H1 (cell line): ENCODE measurements at regions not wholly inside any gene's neighbourhood (a gene's known extent, or its start where the extent isn't known, plus 50 kb on each side); places are given as distances from the start of the nearest gene placed in this dataset.

ENCODE experiments used
- CTCF ChIA-PET: fragments of 300-600 bp; sonication (Branson Sonifier 250); formaldehyde crosslinking; loops from one replicate; lab custom pipeline; 2021; ENCODE audit not compliant: partially characterized antibody; lab: Charles Lee
- POLR2A ChIA-PET: fragments of 300-600 bp; sonication (Branson Sonifier 250); formaldehyde crosslinking; loops from one replicate; lab custom pipeline; 2021; ENCODE audit warnings: inconsistent platforms; ENCODE audit not compliant: partially characterized antibody; lab: Charles Lee
- DNase-seq, 2 experiments: peaks; one replicate each; pipeline versions ENCODE4 v3.0.0 to v3.0.0-alpha.2; 2010 to 2022; ENCODE audit warnings: low spot score in 2 of 2, low read depth in 1 of 2, mixed read lengths in 1 of 2
- FAIRE-seq: peaks from 2 replicates; lab custom pipeline; 2011; peaks lifted over from hg19 to GRCh38; lab: Jason Lieb, UNC
- H2AFZ ChIP-seq: 2 replicates; pipeline ENCODE4 v1.8.1; 2012; ENCODE audit warnings: low read length, inconsistent platforms
- H2AK5ac ChIP-seq: 2 replicates; pipeline ENCODE4 v1.6.1; 2013; ENCODE audit warnings: low read depth, low read length
- H2BK120ac ChIP-seq: replicated peaks from 2 replicates; pipeline ENCODE3; 2013; ENCODE audit warnings: low read depth, low read length, inconsistent platforms
- H2BK12ac ChIP-seq: 2 replicates; pipeline ENCODE4 v1.6.1; 2013; ENCODE audit warnings: low read depth, low read length
- H2BK15ac ChIP-seq: 2 replicates; pipeline ENCODE4 v1.6.1; 2013; ENCODE audit warnings: low read length
- H2BK20ac ChIP-seq: 2 replicates; pipeline ENCODE4 v1.6.1; 2013; ENCODE audit warnings: low read length
- H2BK5ac ChIP-seq: 2 replicates; pipeline ENCODE4 v1.6.1; 2013; ENCODE audit warnings: low read depth, low read length
- H3K14ac ChIP-seq: 2 replicates; pipeline ENCODE4 v1.6.1; 2013; ENCODE audit warnings: inconsistent platforms; ENCODE audit not compliant: insufficient read length
- H3K18ac ChIP-seq: 2 replicates; pipeline ENCODE4 v1.6.1; 2013; ENCODE audit warnings: low read length; ENCODE audit errors: extremely low read depth
- H3K23ac ChIP-seq: 2 replicates; pipeline ENCODE4 v1.6.1; 2013; ENCODE audit warnings: inconsistent platforms; ENCODE audit not compliant: insufficient read length
- H3K23me2 ChIP-seq: 2 replicates; pipeline ENCODE4 v1.6.1; 2013; ENCODE audit warnings: low read depth, low read length
- H3K27ac ChIP-seq: 2 replicates; pipeline ENCODE4 v1.6.1; 2011; ENCODE audit warnings: low read depth, low read length, inconsistent platforms
- H3K27me3 ChIP-seq, 4 experiments: replicated peaks in 1 of 4; 1 replicate in 1 of 4; 2 replicates in 3 of 4; pipeline versions ENCODE4 v1.6.1 to v1.8.1; 2011 to 2013; ENCODE audit warnings: low read length in 3 of 4, mild to moderate bottlenecking in 3 of 4, inconsistent platforms in 2 of 4, mixed read lengths in 2 of 4, moderate library complexity in 1 of 4; ENCODE audit not compliant: control insufficient read depth in 3 of 4, insufficient read depth in 3 of 4; ENCODE audit errors: extremely low read depth in 1 of 4
- H3K36me3 ChIP-seq, 4 experiments: 2 replicates each; pipeline versions ENCODE4 v1.6.1 to v1.8.1; 2011 to 2013; ENCODE audit warnings: mild to moderate bottlenecking in 4 of 4, low read length in 3 of 4, moderate library complexity in 2 of 4, control low read depth in 1 of 4, inconsistent platforms in 1 of 4; ENCODE audit not compliant: insufficient read depth in 4 of 4, control insufficient read depth in 2 of 4
- H3K4ac ChIP-seq: replicated peaks from 2 replicates; pipeline ENCODE3; 2013; ENCODE audit warnings: low read length, low read depth, mixed read lengths, inconsistent platforms; ENCODE audit not compliant: insufficient read length
- H3K4me1 ChIP-seq, 4 experiments: replicated peaks in 1 of 4; 1 replicate in 1 of 4; 2 replicates in 3 of 4; pipeline versions ENCODE4 v1.6.1 to v1.8.1; 2011 to 2013; ENCODE audit warnings: low read length in 3 of 4, inconsistent platforms in 2 of 4, mixed read lengths in 1 of 4; ENCODE audit not compliant: insufficient read depth in 4 of 4, control insufficient read depth in 3 of 4
- H3K4me2 ChIP-seq, 2 experiments: 2 replicates each; pipeline versions ENCODE4 v1.6.1 to v1.8.1; 2011 to 2013; ENCODE audit warnings: low read depth in 2 of 2, low read length in 2 of 2, control low read depth in 1 of 2, inconsistent platforms in 1 of 2, mild to moderate bottlenecking in 1 of 2; ENCODE audit not compliant: insufficient read depth in 1 of 2
- H3K4me3 ChIP-seq, 4 experiments: fragments of 200-600, 300-600 bp in 1 of 4; sonication (generic), shearing (Covaris generic), sonication (Bioruptor Twin) in 1 of 4; 2 replicates each; pipeline versions ENCODE4 v1.5.1 to v1.8.1; 2011 to 2016; ENCODE audit warnings: low read length in 4 of 4, low read depth in 3 of 4, control low read depth in 2 of 4, inconsistent platforms in 2 of 4, mild to moderate bottlenecking in 2 of 4, mixed read lengths in 1 of 4, moderate library complexity in 1 of 4; ENCODE audit not compliant: insufficient read depth in 2 of 4; ENCODE audit errors: extremely low read depth in 1 of 4
- H3K56ac ChIP-seq: replicated peaks from 2 replicates; pipeline ENCODE3; 2013; ENCODE audit warnings: low read depth, mild to moderate bottlenecking, mixed read lengths, low read length, inconsistent platforms; ENCODE audit not compliant: insufficient read length
- H3K79me1 ChIP-seq: 2 replicates; pipeline ENCODE4 v1.6.1; 2013; ENCODE audit warnings: low read depth, low read length, control low read depth
- H3K79me2 ChIP-seq, 2 experiments: 2 replicates each; pipeline versions ENCODE4 v1.6.1 to v1.8.1; 2012 to 2013; ENCODE audit warnings: low read length in 2 of 2, mild to moderate bottlenecking in 2 of 2, inconsistent platforms in 1 of 2; ENCODE audit not compliant: insufficient read depth in 2 of 2, control insufficient read depth in 1 of 2
- H3K9ac ChIP-seq, 4 experiments: replicated peaks in 1 of 4; 1 replicate in 1 of 4; 2 replicates in 3 of 4; pipeline versions ENCODE4 v1.6.1 to v1.8.1; 2011 to 2013; ENCODE audit warnings: low read depth in 3 of 4, low read length in 3 of 4, control low read depth in 2 of 4, mild to moderate bottlenecking in 2 of 4, moderate library complexity in 2 of 4, inconsistent platforms in 1 of 4; ENCODE audit errors: extremely low read depth in 1 of 4
- H3K9me3 ChIP-seq, 2 experiments: 2 replicates each; pipeline versions ENCODE4 v1.6.1 to v1.8.1; 2012 to 2013; ENCODE audit warnings: mild to moderate bottlenecking in 2 of 2, moderate library complexity in 2 of 2, control low read depth in 1 of 2, inconsistent platforms in 1 of 2, low read depth in 1 of 2, low read length in 1 of 2, mixed read lengths in 1 of 2; ENCODE audit not compliant: insufficient read depth in 2 of 2
- H4K20me1 ChIP-seq, 2 experiments: replicated peaks in 1 of 2; 2 replicates each; pipeline versions ENCODE3 to v1.8.1; 2011 to 2013; ENCODE audit warnings: inconsistent platforms in 2 of 2, low read length in 2 of 2, mild to moderate bottlenecking in 1 of 2; ENCODE audit not compliant: insufficient read depth in 2 of 2, control insufficient read depth in 1 of 2
- H4K5ac ChIP-seq: 2 replicates; pipeline ENCODE4 v1.6.1; 2013; ENCODE audit warnings: low read length, low read depth, mixed read lengths, inconsistent platforms; ENCODE audit not compliant: insufficient read length
- H4K8ac ChIP-seq: 2 replicates; pipeline ENCODE4 v1.8.0; 2013; ENCODE audit warnings: mild to moderate bottlenecking, moderate library complexity, low read length, inconsistent platforms; ENCODE audit not compliant: insufficient read depth; ENCODE audit errors: extremely low read depth
- H4K91ac ChIP-seq: replicated peaks from 2 replicates; pipeline ENCODE3; 2013; ENCODE audit warnings: low read length, mixed read lengths, inconsistent platforms; ENCODE audit not compliant: insufficient read length
- CREB1 ChIP-seq: IDR thresholded peaks from 2 replicates; pipeline ENCODE4 v1.6.1; 2012; ENCODE audit warnings: inconsistent platforms
- EZH2 ChIP-seq: fragments of 200-600 bp; sonication (generic); IDR thresholded peaks from 2 replicates; pipeline ENCODE4 v1.7.1; 2012; ENCODE audit warnings: low read depth, mild to moderate bottlenecking, moderate library complexity, low read length, inconsistent platforms; ENCODE audit not compliant: severe bottlenecking
- NANOG ChIP-seq: IDR thresholded peaks from 2 replicates; pipeline ENCODE4 v1.6.1; 2011; ENCODE audit warnings: low read length, low read depth, mild to moderate bottlenecking, inconsistent platforms; ENCODE audit not compliant: insufficient read depth, poor library complexity, severe bottlenecking
- POU5F1 ChIP-seq: IDR thresholded peaks from 2 replicates; pipeline ENCODE4 v1.6.1; 2011; ENCODE audit warnings: low read depth, mild to moderate bottlenecking, low read length, moderate library complexity
- SIX5 ChIP-seq: IDR thresholded peaks from 2 replicates; pipeline ENCODE4 v1.6.1; 2011; ENCODE audit warnings: mild to moderate bottlenecking, low read depth, low read length
- SP4 ChIP-seq: IDR thresholded peaks from 2 replicates; pipeline ENCODE4 v1.6.1; 2012; ENCODE audit warnings: low read length, inconsistent platforms
- SUZ12 ChIP-seq: fragments of 200-600 bp; sonication (generic); IDR thresholded peaks from 2 replicates; pipeline ENCODE4 v1.6.1; 2012; ENCODE audit warnings: mild to moderate bottlenecking, inconsistent platforms, low read length, moderate library complexity, mixed read lengths
- WGBS, 2 experiments: shearing (Covaris generic) in 1 of 2; methylation state at CpG; one replicate each; pipeline versions ENCODE4 v1.1.6 to v1.1.7; 2013 to 2015; ENCODE audit warnings: low lambda C conversion rate in 2 of 2, mixed read lengths in 2 of 2, inconsistent platforms in 1 of 2, low coverage in 1 of 2, missing lambda C conversion rate in 1 of 2; ENCODE audit not compliant: insufficient replicate concordance in 2 of 2, insufficient coverage in 1 of 2, insufficient read length in 1 of 2; ENCODE audit errors: extremely low coverage in 1 of 2, missing lambda C conversion rate in 1 of 2; 5-methylcytosine and 5-hydroxymethylcytosine counted together

GRCh38 chr10:8150401-8150905, 96.0 kb downstream of the GATA3 start:
- H3K4me3 ChIP-seq: no peak overlapping the region
- H4K8ac ChIP-seq: no peak overlapping the region
- no peaks in the 10 kb centered on the region for H3K36me3 ChIP-seq
- H2AK5ac ChIP-seq: no peak overlapping the region
- ChIA-PET POLR2A (no interaction called here), CTCF (interaction anchor here (0.7 to 1.0 kb wide), 2 partner anchors 17 to 872 kb away, joined by 3 read pairs; no protein-coding TSS in a partner anchor)
- no peaks in the 10 kb centered on the region for H4K20me1 ChIP-seq
- H3K23me2 ChIP-seq: no peaks in the 10 kb centered on the region
- no peak overlapping the region for H2BK5ac ChIP-seq
- FAIRE-seq (no peak), DNase-seq (no peak)
- 66% methylated on average over 7 of the region's 7 CpGs; no CpG with 5 or more reads in 1 of the 2 experiments for WGBS, 2 experiments
- no peak overlapping the region for H3K4ac ChIP-seq
- peaks cover 0 to 3% (median under 1%) of the 10 kb centered on the region in 4 experiments; a peak in 1 of 7 replicates for H3K4me1 ChIP-seq
- H2BK12ac ChIP-seq: no peak overlapping the region
- H3K79me2 ChIP-seq: no peaks in the 10 kb centered on the region
- TF ChIP-seq SIX5 (no peak), CREB1 (no peak), EZH2 (no peak), SUZ12 (no peak), POU5F1 (no peak), SP4 (no peak), NANOG (no peak)
- no peak overlapping the region for H3K56ac ChIP-seq
- H4K5ac ChIP-seq: no peak overlapping the region
- no peak overlapping the region for H3K4me2 ChIP-seq
- no peak overlapping the region for H2BK15ac ChIP-seq
- no peak overlapping the region for H3K9ac ChIP-seq
- no peak overlapping the region for H4K91ac ChIP-seq
- H3K27ac ChIP-seq: no peak overlapping the region
- H2AFZ ChIP-seq: no peak overlapping the region
- H2BK120ac ChIP-seq: no peak overlapping the region
- H3K27me3 ChIP-seq: no peaks in the 10 kb centered on the region
- H3K23ac ChIP-seq: no peak overlapping the region
- H3K18ac ChIP-seq: no peak overlapping the region
- H3K9me3 ChIP-seq: no peaks in the 10 kb centered on the region
- no peak overlapping the region for H3K14ac ChIP-seq
- H3K79me1 ChIP-seq: no peaks in the 10 kb centered on the region
- no peak overlapping the region for H2BK20ac ChIP-seq
